GM04503 (cell line): ENCODE measurements at regions not wholly inside any gene's neighbourhood (a gene's known extent, or its start where the extent isn't known, plus 50 kb on each side); places are given as distances from the start of the nearest gene placed in this dataset.

Source experiments
- DNase-seq: peaks from one replicate; pipeline ENCODE4 v3.0.0-alpha.2; 2012; ENCODE audit warnings: low read depth

DNA sequence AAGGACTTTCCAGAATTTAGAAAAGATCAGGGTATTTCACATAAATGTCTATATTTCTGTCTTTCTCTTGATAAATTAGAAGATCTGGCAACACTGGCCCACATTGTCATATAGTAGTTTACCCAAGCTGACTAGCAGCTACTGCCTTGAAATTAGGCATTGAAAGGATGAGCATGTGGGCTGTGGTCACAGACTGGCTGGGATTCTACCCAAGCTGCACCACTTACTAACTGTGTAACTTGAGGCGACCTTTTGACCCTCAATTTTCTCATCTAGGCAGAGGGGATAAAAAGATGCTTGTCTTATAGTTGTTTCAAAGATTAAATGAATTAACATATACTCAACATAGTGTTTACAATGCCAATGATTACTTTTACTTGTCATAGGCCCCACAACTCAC lies 152.7 kb upstream of the BMP2 start:
- DNase-seq = no peak

DNA sequence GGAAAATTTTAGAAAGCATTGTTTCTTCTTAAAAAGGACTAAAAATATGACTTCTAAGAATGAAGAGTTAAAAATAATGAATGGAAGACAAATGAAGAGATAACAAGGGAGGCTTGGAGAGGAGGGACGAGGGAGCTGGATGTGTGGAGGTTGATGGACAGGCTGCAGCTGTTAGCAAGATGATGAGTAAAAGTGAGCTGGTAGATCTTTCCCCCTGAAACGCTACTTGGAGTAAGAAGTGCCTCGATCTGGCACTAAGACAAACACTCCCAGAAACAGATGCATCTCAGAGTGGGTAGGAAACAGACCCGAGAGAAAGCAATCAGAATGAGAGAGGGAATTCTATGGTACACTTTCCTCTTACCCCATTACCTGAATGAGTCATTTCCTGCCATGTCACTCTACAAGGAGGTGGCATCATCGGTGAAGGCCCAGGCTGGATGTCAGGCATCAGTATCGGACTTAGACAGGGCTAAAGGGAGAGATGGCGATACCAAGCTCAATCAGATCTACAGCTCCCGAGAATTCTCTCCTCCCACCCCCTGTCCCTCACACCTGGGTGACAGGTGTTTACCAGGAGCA lies 154.1 kb upstream of the BMP2 start:
- no peak for DNase-seq

DNA sequence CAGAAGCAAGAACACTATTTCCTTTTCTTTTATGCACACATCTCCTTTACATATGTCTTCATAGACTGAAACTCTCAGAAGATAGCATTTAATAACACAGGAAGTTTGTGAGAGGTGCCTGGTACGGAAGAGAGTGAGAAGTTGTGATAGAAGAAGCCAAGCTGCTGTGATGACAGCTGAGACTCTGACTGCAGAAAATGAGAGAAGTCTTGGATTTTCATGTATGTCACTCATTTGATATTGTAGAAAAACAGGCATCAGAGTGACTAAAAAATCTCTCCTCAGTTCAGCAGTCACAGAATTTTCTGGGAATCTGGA lies 154.9 kb upstream of the BMP2 start:
- DNase-seq = no peak

DNA sequence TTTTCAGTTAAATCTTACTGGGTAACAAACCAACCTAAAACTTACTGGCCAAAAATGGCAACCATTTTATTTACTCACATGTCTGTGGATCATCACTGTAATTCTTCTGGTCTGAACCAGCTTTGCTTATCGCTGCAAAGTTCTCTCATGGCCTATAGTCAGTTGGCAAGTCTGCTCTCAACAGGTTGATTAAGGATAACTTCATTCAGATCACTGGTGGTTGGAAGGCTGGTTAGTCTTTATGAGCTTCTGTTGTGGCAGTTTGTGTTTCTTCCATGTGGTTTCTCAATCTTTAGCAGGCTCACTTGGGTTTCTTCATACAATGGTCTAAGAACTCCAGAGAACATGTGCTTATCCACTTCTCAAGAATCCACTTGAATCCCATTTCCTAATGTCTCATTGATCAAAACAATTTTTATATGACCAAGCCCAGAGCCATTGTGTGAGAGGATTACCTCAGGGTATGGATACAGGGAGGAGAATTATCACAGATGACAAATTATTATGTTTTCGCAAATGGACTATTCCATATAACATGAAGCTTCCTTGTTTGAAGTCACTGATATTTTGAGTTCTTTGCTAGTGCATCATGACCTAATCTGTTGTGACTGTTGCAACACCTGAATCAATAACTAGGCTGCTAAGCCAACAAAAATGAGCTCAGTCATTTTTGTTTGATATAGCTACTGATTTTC lies 155.4 kb upstream of the BMP2 start:
- no peak for DNase-seq

DNA sequence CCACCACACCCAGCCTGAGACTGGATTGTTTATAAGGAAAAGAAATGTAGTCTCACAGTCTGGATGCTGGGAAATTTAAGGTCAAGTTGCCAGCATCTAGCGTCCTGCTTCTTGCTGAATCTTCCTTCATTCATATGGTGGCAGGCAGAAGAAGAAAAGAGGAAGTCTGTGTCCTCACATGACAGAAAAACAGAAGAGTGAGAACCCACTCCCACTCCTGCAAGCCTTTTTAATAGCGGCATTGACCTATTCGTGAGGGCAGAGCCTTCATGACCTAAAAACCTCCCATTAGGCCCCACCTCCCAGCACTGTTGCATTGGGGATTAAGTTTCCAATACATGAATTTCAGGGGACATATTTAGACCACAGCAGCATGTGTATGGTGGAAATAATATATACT lies 160.8 kb upstream of the BMP2 start:
- no peak for DNase-seq

DNA sequence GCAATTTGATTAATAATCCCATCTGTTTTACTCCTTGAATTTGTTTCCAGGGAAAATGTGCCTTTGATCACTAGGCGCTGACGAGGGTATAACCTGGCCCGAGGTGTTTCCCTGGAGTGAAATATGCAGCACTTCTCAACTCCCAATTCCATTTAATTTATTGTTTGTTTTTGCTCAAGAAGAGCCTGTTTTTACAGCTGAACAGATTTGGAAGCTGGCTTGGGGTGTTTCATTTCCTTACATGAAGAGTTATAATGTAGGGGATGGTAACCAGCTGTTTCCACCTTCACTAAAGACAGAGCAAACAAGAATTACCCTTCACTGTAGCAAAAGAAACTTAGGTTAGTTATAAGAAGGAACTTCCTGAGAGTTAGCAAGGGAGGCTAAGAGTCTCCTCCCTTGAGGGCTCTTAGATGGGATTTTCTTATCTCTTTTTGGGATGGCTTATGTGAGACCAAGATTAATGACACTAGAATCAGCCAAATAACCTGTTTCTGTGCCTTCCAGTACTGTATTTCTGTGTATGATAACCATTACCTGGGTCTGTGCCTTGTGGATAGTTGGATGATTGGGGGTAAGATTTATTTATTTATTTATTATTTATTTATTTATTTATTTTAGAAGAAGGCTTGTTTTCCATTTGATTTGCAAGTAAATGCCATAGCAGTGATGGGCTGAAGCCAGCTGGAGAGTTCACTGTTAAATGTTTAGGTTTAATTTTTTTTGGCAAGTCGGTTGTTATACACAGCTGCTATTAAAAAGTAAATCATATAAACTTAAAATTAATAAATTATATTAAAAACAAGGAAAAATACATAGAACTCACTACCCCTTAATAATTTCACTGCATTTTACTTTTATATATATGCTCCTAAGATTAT lies 162.2 kb upstream of the BMP2 start:
- no peak for DNase-seq

DNA sequence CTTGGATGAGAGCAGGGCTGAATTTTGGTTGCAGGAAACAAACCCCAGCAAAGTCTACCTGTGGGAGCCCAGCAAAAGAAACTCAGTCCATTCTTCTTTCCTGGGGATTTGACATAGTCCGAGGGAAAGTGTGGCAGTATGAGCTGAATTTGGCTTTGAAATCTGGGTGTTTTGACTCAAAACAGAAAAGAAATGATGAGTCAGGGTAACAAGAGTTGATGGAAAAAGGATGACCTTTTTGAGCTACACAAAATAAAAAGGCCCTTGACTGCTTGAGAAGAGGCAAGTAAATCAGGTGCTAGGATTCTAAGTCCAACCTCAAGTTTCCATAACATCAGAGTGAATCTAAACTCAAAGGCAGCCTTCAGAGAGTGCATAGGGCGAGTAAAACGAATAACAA lies 163.3 kb upstream of the BMP2 start:
- no peak for DNase-seq

DNA sequence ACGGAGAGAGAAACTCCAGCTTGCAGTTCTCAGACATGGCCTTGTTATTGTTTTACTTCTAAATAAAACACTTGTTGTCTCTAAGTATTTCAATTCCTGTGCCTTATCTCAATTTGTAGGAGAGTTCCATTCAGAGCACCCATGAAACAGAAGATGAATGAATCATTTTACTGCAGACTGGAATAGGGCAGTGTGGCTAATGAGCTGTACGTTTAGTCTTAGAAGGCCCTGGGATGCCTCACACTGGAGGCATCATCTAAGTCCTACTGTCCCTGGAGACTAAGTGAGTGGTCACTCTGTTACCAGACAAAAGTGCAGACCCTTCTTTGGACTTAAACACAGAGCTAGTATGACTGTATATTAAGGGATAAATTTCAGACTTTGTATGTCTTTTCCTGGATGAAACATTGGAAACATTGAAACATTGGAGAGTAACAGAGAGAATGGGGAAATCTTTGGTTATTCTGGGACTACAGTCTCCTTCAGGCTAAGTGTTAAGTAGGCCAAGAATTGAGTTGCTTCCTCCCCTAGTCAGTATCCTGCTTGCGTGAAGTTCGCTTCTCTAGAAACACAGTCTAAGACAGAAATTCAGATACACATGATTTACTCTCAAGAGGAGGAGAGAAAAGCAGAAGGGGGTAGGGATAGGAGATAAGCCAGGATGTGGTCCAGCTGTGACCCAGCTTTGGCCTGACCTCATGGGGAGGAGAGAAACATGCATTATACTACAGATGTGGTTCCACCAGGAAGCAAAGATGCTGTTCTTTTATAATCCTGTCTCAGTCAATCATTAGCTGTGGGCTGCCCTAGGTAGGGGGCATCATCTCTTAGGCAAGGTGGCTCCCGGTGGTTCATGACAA lies 167.4 kb upstream of the BMP2 start:
- DNase-seq = no peak

DNA sequence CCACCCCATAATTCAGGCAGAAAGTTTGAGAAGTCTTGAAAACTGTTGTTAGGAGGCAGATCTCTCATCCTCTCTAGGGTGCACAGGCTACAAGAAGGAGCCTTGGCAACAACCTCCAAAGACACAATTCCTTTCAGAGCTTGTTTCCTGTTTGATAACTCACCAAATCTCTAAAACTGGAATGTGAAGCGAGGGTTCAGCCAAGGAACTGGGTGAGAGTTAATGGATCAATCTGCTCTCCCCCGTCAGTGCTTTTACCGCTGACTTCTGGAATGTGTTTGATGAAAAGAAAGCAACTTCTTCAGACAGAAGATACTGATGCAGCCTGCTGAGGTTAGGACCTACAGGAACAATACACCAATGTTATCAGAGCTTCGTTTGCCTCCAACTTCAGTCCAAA lies 171.8 kb upstream of the BMP2 start:
- DNase-seq = no peak

DNA sequence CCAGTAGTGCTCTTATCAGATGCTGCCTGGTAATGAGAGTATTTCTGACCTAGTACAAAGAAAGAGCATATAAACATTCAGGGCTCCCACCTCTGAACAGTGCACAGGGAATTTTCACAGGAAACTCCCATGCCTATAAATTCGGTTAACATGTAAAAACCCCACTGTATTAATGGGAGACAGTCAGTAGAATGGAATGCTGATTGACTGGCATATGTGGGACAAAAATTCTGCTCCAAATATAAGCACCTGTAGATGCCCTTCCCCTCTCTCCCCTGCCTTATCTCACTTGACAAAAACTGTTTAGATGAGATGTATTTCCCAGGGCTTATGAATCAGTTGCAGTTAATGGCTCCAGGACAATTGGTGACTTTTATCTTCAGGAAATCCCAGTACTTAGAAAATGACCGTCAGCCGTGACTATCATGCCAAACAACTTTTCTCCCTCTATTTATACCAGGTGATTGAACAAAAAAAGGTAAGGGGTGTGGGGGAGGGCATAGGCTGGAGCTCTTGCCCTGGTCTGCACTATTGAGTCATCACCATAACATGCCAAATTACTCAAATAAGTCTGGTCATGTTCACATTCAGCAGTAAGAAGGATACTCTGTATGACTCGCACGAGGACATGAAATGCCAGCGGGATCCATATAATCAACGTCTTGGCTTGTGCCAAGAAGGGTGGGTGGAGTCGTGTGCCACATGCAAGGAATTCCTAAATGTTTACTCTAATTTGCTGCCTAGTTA lies 176.4 kb upstream of the BMP2 start:
- peak; percentile 21 for DNase-seq

DNA sequence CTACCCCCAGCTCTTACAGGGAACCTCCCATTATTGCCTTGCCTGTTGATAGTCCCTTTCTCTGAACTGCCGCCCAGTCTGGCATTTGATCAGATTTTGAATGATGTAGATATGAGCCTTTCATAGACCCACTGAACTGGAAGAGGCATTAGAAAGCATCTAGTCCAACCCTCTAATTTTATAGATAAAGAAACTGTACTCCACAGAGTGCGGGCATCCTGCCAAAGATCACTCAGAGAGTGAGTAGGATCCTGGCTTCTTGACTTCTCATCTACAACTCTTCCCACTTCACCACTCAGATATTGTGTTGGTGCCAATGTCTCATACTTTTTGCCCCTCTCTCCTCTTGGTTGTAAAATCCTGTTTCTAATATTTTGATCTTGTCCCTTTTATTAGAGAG lies 179.2 kb upstream of the BMP2 start:
- no peak for DNase-seq

DNA sequence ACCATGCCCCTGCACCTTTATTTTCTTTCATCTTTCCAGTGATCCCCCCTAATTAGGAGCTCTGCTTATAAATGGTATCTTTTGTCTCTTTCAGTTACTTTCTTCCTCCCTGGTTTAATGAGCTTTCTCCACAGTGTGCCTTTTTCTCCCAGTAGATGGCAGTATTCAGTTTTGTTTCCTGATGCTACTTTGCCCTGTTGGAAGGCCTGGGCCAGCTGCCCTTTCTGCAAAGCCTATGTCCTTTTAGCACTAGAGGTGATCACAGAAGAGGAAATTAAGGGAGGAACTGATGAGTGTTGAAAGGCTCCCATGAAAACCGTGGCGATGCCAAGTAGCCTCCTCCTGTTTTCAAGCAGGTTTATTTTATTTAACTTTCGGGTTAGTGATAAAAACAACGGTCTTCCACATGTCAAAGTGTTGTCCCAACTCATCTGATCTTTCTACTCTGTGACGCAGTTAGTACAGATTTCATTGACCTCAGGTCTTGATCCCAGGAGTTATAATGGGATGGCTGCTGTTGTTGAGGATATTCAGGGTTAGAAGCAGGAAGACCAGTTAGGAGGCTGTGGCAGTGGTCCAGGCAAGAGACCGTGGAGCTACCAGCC lies 184.2 kb upstream of the BMP2 start:
- no peak for DNase-seq

DNA sequence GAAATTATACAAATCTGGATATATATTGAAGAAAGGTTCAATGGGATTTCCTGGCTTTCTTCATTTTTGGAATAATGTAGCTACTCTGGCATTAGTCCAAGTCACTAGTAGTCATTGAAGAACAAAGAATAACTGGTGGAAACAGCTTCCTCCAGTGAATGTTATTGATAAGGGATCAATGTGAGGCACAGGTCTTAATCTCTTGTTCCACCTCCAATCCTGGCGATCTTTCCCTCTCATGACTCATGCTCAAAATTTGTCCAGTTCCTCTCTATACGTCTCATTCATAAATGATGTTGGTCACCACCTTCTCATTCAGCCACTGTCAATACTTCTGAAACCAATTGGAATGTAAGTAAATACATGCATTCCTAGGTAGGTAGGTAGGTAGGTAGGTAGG lies 185.0 kb upstream of the BMP2 start:
- no peak for DNase-seq

DNA sequence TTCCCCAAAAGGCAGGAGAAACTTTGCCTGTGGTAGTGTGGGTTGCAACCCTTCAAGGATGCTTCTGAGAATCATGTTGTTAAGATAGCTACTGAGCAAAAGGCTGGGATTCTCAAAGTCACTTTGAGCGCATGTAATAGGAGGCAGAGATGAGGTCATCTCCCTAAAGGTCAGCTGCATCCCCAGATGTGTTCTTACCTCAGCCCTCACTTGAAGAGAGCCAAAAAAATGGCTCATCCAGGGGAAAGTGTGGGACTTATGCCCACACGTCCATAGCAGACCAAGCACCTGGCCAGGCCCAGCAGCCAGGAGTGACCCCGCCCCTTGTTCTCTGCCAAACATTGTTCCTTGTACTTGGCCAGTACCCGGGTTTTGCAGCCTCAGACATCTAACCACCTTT lies 187.0 kb upstream of the BMP2 start:
- no peak for DNase-seq

DNA sequence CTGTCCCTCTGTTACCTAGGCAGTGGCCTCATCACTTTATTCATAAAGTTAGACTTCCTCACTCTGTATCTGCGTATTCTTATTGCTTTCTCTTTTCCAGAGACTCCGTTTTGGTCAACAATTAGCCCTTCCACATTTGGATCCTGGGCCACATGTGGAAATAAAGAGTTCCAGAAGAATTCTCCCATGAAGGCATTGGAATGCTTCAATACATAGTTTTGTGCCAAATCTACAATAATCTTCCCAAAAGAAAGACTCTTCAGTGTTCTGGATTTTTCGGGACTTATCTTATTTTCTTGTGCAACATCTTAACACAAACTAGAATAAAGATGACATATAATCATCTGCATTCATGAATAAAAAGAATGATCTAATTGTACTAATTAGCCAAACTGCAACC lies 187.7 kb upstream of the BMP2 start:
- DNase-seq = no peak

DNA sequence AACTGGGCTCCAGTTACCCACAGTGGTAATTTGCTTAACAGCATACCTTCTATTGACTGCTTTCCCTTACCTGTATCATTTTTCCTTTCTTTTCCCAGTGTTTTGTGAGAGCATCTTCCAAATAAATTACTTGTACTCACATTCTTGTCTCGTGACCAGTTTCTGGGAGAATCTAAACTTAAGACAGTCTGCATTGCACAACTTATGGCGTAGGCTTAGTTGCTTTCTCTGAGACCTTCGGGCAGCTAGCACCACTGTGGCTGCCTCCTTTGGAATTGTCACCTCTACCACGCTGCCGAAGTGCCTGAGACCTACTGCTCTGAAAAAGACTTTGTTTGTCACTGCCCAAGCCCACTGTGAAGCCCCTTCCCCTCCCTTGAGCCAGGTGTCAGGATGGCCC lies 188.1 kb upstream of the BMP2 start:
- no peak for DNase-seq

DNA sequence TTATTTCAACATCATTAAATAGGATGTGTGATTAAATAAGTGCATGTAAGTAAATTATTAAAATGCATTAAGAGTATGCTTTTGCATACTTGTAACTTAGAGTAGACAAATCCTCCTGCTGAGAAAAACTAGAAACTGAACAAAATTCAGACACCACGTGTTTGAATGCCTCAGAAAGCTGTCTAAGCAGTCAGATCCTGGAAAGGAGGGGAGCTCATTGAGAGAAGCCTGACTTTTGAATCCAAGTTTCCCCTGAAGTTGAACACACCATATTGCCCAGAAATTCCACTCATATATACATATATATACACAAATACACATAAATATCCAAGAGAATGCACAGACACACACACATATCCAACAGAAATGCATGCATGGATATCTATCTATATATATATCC lies 190.0 kb upstream of the BMP2 start:
- DNase-seq = no peak

DNA sequence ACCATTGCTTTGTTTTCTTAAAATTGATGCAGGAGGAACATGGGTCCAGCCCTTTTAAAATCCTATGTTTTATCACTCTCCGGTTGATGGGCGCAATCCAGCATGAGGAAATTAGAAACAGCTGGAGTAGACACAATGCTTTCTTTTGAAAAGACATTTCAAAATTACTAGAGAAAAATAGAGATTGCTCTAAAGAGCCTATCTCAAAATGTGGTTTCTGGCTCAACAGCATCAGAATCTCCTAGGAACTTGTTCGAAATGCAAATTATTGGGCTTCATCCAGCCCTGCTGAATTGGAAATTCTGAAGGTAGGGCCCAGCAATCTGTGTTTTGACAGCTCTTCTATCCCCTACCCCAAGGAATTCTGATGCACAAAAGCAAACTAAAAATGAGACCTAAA lies 190.8 kb upstream of the BMP2 start:
- no peak for DNase-seq

DNA sequence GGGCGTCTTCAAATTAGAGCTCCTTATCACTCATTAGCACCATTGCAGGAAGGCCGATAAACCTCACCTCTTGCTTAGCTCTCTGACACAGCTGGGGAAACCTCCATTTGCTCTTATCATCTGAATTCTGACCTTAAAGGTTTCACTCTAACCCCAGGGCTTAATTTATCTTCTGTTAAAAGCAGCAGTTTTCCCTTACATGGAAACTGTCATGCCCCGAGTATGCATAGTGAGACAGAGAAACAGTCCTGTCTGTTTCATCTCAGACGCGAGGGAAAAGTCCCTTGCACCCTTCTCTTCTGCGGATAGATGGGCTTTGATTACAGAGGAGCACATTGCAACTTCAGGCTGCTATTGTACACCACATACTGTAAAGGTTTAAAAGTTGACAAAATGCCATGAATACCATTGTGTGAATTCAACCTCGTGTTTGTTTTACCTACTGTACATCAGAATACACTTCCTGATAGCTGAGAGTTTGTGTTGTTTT lies 191.5 kb upstream of the BMP2 start:
- no peak for DNase-seq

DNA sequence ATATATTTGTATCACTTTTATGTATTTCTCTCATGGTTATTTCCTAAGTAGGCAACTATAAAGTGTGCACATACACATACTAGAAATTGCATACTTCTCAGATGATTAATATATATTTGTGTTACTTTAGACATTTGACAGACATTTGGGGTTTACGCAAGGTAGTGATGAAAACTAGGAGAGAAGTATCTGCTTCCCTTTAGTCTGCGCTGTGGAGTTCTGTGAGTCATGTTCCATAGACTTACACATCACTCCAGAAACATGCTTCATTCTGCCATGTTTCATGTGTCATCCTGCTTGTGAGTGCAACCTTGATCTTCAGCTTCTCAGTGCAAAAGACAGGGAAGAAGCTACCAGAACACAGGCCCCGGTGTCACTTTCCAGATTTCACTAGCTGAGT lies 200.7 kb upstream of the BMP2 start:
- peak; percentile 12 for DNase-seq

DNA sequence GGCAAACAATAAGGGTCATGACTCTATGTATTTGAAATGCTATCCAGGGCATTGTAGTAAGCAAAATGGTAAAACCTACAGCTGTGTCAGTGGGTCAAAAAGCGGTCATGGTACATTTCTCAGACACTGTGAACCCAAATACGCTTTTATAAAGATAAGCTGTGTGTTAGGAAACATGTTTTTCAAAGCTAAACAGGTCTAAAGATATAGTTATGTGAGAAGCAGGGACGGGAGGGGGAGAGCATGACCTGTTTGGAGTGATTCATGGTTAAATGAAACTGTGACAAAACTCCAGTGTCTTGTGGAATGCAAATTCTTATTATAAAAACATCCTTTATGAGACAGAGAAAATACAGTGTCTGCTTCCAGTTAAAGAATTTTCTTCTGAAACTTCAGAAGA lies 205.4 kb upstream of the BMP2 start:
- DNase-seq = no peak
